ENCODE measurements at regions not wholly inside any gene's neighbourhood (a gene's known extent, or its start where the extent isn't known, plus 50 kb on each side); places are given as distances from the start of the nearest gene placed in this dataset.
"Not testable (repeated sequence)": the region's sequence is repeated elsewhere in the genome, so short reads cannot be mapped to it uniquely, and the experiment has no call there.

DNA sequence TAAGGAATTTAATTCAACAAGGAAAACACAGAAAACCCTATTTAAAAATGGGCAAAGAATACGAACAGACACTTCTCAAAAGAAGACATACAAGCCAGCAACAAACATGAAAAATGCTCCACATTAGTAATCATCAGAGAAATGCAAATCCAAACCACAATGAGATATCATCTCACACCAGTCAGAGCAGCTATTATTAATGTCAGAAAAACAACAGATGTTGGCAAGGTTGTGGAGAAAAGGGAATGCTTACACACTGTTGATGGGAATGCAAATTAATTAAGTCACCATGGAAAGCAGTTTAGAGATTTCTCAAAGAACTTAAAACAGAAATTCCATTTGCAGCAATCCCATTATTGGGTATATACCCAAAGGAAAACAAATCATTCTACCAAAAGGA, 55.2 kb downstream of the GCC1 start:
- DNase-seq (ENCODE audit: low read depth in 2 of 2), result no peak

DNA sequence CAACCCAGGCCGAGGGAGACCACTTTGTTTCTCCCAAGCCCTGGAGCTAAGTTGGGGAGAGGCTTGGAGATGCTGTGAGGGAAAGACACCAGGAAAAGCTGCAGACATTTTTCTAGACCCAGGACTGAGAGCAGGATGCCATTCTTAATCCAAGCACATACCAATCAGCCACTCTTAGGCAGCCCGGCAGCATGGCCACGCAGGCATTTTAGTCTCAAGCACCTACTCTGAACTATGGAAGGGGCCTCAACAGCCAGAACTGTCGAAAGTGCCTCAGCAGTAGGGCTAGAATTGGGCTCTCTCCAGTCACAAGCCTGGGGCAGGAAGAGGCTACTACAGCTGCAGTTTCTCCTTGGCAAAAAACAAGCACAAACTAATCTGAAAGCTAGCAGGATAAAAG, 57.8 kb downstream of the GCC1 start:
- DNase-seq (ENCODE audit: low read depth in 2 of 2), result no peak

DNA sequence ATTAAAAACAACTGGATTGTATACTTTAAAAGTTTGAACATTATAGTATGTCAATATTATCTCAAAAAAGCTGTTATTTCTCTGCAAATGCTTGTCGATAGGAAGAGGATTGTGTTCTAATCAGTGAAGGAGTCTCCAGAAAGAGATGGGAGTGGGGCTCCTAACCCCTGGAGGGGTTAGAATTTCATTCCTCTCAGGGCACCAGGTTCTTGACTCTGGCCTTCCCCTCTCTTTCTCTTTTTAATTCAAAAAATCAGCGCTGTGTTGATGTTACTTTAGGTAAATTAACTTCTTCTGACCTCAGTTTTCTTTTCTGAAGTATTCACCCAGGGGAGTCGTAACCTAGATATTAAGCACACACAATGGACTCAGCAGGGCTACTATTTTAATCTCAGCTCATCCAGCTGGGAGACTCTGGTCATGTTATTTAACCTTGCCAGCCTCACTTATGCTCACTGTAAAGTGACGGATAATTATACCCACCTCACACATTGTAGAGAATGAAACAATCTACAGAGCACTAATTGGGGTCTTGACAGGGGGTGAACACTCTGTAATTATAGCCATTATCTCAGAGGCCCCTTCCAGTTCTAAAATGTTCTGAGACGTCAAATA, 59.4 kb downstream of the GCC1 start:
- DNase-seq (ENCODE audit: low read depth in 2 of 2), result no peak

DNA sequence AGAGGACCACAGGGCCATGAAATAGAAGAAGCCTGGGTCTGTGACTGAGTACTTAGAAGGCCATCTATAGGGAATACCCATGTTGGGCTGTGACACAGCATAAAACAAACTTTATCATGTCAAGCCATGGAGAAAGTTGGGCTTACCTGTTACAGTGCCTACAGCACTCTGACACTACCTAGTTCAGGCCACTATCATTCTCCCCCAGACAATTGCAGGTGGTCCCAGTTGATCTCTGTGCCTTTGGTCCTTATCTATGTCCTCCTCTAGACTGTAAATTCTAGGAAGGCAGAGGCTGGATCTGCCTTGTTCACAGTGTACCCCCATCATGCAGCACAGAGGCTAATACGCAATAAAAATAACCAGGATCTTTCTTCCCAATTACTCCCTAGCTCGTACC, 69.1 kb downstream of the GCC1 start:
- no peak for DNase-seq (ENCODE audit: low read depth in 2 of 2)

DNA sequence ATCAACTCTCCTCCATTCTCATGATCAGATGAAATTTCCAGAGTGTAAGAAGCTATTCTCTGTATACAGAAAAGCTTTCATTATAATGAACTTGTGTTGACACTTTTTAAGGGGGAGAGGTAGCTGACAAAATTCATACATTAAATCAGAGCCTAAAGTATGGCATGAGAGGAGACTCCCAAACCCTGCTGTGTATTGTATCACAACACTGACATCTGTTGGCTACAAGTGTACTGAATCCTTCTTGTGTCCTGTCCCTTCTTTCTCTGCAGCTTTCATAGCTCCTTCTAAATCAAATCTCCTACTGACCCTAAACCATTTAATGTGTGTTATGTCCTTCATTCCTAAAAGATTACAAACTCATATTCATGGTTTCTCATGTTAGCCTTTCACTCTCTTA, 70.9 kb downstream of the GCC1 start:
- DNase-seq (ENCODE audit: low read depth in 2 of 2), result peak in 1 of 2 experiments; percentile 9

DNA sequence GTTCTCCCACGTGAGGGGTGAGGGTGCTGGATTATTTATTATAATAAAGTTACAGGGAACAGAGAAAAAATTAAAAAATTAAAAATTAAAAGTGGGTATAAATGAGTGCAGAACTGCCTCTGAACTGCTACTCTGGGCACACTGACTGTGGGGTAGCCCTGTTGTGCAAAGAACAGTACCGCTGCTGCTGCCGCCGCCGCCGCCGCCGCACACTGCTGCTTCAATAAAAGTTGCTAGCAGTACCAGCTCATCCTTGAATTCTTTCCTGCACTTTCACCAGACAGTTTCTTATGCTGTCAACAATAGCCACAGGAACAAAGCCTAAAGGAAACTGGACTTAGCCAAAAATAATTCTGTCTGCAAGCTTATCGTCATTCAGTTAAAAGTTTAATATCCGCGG, 72.1 kb downstream of the GCC1 start:
- DNase-seq (ENCODE audit: low read depth in 2 of 2), result no peak

DNA sequence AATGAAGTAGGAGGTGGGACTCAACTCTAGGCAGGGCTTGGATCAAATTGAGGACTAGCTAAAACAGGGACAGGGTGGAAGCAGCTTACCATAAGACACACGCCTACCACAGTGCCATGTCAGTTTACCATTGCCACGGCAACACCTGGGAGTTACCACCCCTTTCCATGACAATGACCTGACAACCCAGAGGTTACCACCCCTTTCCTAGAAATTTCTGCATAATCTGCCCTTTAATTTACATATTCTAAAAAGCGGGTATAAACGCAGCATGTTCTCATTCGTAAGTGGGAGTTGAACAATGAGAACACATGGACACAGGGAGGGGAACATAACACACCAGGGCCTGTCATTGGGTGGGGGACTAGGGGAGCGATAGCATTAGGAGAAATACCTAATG, 72.7 kb downstream of the GCC1 start:
- DNase-seq (ENCODE audit: low read depth in 2 of 2), result no peak

DNA sequence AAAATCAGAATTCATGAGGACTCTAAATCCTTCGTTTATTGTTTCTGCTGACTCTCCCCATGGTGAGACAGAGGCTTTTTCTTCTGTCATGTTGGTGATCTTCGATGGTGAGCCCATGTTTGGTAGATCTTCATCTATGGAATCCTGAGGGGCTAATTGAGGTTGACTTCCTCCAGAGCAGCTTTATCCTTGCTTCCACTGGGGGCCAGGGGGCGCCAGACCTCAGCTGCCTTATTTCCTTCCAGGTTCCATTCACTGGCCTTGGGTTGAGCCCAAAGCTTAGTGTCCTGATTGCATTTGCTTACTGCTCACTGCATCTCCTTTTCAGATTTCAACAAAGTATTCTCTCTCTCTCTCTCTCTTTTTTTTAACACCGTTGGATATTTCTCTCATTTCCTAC, 80.7 kb downstream of the GCC1 start:
- DNase-seq (ENCODE audit: low read depth in 2 of 2), result no peak

DNA sequence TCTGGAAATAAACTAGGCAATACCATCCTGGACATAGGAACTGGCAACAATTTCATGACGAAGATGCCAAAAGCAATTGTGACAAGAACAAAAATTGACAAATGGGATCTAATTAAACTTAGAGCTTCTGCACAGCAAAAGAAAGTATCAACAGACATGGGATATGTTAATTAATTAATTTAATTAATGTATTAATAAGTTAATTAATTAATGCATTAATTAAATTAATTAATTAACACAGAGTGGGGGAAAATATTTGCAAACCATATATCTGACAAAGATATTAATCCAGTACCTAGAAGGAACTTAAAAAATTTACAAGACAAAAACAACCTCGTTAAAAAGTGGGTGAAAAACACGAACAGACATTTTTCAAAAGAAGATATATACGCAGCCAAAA, 83.6 kb downstream of the GCC1 start:
- DNase-seq (ENCODE audit: low read depth in 2 of 2), result no peak

DNA sequence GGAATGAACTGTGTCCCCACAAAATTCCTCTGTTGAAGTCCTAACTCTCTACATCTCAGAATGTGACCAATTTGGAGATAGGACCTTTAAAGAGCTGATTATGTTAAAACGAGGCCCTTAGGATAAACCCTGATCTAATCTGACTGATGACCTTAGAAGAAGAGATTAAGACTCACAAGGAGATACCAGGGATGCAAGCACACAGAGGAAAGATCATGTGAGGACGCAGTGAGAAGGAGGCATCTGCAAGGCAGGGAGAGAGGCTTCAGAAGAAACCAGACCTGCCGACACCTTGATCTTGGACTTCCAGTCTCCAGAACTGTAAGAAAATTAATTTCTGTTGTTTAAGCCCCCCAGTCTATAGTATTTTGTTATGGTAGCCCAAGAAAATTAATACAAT, 94.9 kb upstream of the ZNF800 start:
- DNase-seq (ENCODE audit: low read depth in 2 of 2), result no peak

DNA sequence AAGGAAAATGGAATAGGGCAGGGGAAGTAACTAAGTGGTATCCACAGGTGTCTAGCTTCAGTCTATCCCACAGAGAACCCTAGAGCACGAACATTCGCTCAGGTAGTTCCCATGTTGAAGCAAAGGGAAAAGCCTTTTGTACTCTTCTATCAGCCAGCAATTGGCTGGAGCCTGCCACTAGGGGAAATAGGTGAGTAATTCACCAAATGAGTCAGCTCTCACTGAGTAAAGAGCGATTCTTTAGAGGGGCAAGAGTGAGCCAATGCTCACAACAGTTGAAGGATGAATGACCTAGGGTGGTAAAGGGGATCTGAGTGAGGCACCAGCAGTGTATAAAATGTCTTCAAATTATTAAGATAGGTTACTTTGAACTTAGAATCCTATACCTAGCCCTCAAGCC, 94.1 kb upstream of the ZNF800 start:
- no peak for DNase-seq (ENCODE audit: low read depth in 2 of 2)

DNA sequence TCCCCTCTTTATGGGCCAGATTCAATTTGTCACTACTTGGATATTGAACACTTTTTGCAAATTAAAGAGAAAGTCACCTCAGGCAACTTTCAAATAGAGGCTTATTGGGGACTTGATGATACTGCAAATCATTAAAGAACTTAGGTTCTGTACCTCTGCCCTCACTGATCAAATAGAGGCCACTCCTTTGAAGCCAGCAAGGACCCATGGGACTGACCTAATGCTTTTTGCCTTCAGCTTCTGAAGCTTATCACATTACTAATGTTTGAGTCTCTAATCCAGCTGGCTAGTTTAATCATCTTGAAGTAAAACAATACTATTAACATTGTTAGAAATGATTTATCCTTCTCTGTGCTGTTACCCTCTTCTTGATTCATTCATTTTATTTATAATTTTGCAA, 93.0 kb upstream of the ZNF800 start:
- DNase-seq (ENCODE audit: low read depth in 2 of 2), result no peak

DNA sequence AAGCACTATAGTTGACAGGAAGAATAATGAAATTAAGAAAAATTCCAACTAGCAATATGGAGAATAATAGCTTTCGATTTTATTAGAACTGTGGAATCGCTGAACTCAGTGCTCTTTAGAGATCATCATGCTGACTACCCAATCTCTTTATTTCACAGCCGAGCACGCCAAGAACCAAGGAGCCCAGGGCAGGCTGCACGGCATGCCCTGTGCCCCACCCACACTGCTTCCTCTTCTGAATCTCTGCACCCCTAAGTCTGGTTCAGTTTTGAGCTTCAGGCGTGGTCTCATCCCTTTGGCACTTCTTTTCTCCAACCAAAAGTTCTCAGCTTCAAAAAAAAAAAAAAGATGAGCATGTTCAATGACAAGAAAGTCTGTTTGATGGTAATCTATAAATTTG, 92.4 kb upstream of the ZNF800 start:
- no peak for DNase-seq (ENCODE audit: low read depth in 2 of 2)

DNA sequence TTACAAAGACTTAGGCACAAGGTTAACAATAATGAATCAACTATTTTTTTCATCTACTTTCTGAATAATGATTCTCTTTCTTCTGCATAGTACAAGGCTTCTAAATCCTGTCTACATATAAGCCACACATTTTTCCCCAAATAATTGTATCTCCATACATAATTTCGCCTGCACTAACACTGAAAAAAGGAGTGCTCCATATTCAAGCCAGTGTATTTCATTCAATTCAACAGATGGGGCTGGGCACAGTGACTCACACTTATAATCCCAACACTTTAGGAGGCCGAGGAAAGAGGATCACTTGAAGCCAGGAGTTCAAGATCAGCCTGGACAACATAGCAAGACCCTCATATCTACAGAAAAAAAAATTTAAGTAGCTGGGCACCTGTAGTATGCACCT, 86.0 kb upstream of the ZNF800 start:
- DNase-seq (ENCODE audit: low read depth in 2 of 2), result no peak

DNA sequence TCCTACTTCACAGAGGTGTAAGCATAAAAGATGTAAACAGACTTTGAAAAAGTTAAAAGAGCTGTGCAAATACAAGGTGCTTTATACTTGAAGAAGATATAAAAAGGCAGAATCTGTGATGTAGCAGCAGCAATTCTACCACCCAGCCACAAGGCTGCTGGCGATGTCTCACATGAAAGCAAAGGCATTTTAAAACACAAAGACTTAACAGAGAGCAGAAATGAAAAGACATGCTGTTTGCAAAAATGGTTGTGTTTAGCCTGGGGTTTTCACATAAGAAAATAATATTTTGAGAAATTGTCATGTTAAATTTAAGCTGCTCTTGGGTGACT, 85.5 kb upstream of the ZNF800 start:
- no peak for DNase-seq (ENCODE audit: low read depth in 2 of 2)

DNA sequence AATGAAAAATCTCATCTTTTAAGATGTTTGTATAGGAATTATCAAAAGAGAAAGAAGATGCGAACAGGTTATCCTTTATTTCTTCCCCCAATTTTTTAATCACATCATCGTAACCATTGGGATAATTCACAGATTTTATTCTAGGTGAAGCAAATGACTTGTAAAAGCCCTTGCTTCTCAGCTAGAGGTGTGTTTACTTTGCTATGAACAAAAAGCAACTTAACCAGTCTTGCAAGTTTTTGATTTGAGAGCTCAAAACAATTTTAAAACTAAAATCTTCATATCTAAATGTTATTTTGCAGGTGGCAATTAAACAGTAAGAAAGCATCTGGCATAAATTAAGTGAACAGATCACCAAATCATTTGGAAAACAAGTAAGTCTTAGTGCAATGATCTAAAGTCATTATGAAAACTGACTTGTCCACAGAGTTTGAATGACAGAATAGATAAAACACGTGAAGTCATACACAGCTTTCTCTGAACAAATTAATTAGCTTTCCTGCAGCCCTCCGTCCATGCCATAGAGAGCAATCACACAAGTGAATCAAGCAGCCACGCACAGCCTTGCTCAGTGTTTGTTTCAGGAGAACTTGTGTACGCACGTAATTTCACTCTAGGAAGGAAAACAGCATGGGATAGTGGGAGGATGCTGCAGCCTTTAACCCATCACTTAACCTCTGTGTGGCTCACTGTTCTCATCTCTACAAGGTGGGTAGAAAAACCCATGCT, 85.0 kb upstream of the ZNF800 start:
- no peak for DNase-seq (ENCODE audit: low read depth in 2 of 2)

DNA sequence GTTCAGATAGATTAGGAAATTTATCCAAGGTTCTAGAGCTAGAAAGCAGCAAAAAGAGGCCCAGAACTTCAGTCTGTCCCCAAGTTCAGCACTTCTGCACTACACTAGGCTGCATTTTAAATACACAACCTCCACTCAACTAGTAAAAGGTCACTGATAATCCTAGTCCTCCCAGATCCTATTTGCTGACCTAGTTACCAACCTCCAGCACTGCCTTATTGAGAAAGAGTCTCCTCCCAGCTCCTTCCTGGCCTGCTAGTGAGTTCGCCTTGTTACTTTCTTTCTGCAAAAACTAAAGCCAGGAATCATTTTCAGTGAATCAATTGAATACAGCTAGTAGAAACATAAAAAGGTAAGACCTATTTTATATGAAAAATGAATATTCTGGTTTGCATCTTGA, 84.1 kb upstream of the ZNF800 start:
- DNase-seq (ENCODE audit: low read depth in 2 of 2), result no peak

DNA sequence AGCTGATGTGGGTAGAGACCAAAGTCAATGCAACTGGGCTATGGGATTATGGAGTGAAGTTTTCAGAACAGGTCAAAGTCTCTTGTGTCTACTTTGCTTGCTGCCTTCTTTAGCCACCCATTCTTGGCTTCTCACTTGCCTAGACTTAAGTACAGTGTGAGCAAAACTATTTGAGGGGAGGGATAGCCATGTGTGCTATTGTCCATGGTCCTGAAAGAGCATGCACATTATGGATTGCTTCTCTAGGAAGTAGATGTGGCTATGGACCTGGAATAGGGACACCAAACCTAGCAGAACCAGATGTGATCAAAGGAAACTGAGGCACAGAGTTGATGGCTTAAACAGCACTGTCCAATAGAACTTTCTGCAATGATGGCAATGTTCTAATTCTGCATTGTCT, 81.9 kb upstream of the ZNF800 start:
- no peak for DNase-seq (ENCODE audit: low read depth in 2 of 2)

DNA sequence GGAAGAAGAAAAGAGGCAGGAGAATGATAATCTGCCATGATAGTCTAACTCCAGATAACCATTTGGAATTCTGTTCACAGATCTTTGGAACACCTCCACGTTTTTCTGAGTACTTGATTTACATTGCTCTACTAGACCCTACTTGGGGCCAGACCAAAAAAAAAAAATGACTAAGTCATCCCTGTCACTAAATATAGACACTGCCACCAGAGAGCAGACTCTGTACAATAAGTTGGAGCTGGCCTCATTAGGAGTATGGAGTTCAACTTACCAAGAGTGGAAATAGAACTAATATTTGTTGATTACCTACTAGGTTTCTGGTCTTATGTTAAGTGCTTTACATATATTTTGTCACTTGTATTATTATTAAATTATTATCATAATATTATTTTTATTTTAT, 80.9 kb upstream of the ZNF800 start:
- DNase-seq (ENCODE audit: low read depth in 2 of 2), result no peak

DNA sequence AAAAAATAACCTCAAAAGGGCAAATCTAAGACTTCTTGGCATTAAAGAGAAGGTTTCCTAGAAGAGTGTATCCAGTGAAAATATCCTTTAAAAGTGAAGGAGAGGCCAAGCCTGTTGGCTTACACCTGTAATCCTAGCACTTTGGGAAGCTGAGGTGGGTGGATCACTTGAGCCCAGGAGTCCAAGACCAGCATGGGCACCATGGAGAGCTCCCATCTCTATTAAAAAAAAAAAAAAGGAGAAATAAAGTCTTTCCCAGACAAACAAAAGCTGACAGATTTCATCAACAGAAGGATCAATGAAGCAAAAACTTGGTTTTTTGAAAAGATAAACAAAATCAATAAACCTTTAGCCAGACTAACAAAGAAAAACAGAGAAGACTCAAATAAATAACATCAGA, 67.6 kb upstream of the ZNF800 start:
- no peak for DNase-seq (ENCODE audit: low read depth in 2 of 2)

DNA sequence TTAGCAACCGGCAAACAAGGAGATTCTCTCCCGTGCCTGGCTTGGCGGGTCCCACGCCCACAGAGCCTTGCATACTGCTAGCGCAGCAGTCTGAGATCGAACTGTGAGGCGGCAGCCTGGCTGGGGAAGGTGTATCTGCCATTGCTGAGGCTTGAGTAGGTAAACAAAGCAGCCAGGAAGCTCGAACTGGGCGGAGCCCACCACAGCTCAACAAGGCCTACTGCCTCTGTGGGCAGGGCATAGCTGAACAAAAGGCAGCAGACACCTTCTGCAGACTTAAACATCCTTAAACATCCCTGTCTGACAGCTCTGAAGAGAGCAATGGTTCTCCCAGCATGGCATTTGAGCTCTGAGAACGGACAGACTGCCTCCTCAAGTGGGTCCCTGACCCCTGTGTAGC, 58.8 kb upstream of the ZNF800 start:
- not testable (repeated sequence) for DNase-seq (ENCODE audit: low read depth in 2 of 2)

DNA sequence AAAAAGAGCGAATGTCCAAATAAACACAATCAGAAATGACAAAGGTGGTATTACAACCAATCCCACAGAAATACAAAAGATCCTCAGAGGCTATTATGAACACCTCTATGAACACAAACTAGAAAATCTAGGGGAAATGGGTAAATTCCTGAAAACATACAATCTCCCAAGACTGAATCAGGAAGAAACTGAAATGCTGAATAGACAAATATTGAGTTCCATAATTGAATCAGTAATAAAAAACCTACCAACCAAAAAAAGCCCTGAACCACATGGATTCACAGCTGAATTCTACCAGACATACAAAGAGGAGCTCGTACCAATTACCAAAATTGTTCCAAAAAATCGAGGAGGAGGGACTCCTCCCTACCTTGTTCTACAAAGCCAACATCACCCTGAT, 56.1 kb upstream of the ZNF800 start:
- DNase-seq (ENCODE audit: low read depth in 2 of 2), result no peak

DNA sequence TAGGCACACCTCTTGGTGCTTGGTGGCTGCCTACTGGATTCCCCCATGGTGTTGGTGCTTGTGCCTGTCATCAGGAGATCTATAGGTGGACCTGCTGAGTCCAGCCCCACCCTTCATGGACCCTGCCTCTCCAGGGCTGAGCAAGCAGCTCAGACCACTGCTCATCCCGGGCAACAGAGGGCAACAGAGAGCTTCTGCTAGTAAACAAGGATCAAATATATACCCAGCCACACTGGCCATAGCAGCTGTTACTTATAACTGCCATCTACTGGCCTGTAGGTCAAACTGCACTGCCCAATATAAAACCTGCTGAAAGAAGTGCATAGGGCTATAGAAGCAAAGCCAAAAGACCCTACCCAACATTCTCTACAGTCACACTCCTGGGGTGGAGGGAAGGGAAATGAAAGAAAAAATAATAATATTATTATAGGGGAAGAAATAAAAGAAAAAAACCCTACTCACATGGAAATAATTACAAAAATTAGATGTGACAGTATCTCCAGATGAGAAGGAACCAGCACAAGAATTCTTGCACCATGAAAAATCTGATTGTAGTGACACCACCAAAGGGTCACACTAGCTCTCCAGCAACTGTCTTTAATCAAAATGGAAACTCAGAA, 54.9 kb upstream of the ZNF800 start:
- no peak for DNase-seq (ENCODE audit: low read depth in 2 of 2)

DNA sequence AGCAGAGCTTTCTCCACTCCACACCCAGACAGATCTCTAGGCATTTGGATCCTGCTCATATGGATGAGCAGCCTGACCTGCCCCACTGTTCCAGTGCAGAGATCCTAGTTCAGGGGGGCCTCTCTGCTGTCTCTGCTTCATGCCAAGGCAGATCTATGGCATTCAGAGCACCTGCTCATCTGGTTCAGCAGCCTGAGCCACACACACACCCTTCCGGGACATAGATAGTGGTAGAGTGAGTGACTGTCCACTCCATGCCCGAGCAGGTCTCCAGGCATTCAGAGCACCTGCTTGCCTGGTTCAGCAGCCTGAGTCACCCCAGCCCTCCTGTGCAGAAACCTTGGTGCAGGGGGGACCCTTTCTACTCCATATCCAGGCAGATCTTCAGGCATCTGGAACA, 54.3 kb upstream of the ZNF800 start:
- no peak for DNase-seq (ENCODE audit: low read depth in 2 of 2)
